ENCODE measurements at regions not wholly inside any gene's neighbourhood (a gene's known extent, or its start where the extent isn't known, plus 50 kb on each side); places are given as distances from the start of the nearest gene placed in this dataset.

DNA sequence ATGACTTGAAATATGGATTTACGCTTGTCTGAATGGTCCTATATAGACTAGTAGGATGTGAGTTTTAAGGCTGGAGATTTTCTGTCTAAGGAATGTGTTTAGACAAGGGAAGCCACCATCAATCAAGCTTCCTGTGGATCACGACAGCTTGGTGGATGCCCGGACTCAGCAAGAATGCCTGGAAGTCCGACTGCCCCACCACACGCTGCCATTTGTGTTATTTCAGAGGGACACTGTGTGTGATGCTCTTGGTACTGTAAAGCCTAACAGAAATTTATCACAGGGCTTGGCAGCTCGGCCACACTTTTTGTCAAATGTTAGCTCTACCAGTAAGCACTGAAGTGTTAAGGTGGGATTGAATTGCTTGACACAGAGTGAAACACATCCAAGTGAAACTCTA lies 127.1 kb upstream of the CDH7 start:
- Mint-ChIP-seq H3K27ac (no peak overlapping the region), H3K4me3 (no peak overlapping the region), H3K9me3 (no peaks in the 10 kb centered on the region), H3K4me1 (peaks cover 0 to 8% of the 10 kb centered on the region in 2 experiments; a peak in 2 of 4 replicates), H3K36me3 (ENCODE audit: insufficient read depth in 1 of 3, low read depth in 3 of 3) (no peaks in the 10 kb centered on the region), H3K27me3 (ENCODE audit: low read depth) (peaks cover 12% of the 10 kb centered on the region)
- H3K23ac ChIP-seq (ENCODE audit: insufficient read length, low read depth, low read length) = no peak overlapping the region
- H3K79me2 ChIP-seq (ENCODE audit: insufficient read depth, low read length) = no peaks in the 10 kb centered on the region
- TF ChIP-seq CTCF (conservative IDR thresholded peaks at IDR 0.05) = no peak
- no peak overlapping the region for H2BK120ac ChIP-seq (ENCODE audit: low read depth, low read length, poor library complexity, severe bottlenecking)
- no peak overlapping the region for H2BK15ac ChIP-seq (ENCODE audit: low read depth, low read length)
- H4K5ac ChIP-seq (ENCODE audit: insufficient read length, low read depth, low read length) = no peak overlapping the region
- H3K4me2 ChIP-seq (ENCODE audit: insufficient read depth, insufficient read length, low read length) = no peak overlapping the region
- no peak overlapping the region for H2AK5ac ChIP-seq (ENCODE audit: insufficient read length, low read length)
- H3K27ac ChIP-seq (ENCODE audit: insufficient read length, low read depth, low read length) = no peak overlapping the region
- H3K9ac ChIP-seq (ENCODE audit: extremely low read depth, insufficient read length, low read length) = no peak overlapping the region
- H2BK20ac ChIP-seq (ENCODE audit: low read depth, low read length, poor library complexity, severe bottlenecking) = no peak overlapping the region
- H3K18ac ChIP-seq (ENCODE audit: insufficient read length, low read depth, low read length) = no peak overlapping the region
- no peaks in the 10 kb centered on the region for H3K4me1 ChIP-seq (ENCODE audit: insufficient read depth, low read length)
- H3K23me2 ChIP-seq (ENCODE audit: insufficient read length, low read depth, low read length, poor library complexity, severe bottlenecking) = no peaks in the 10 kb centered on the region
- H3K56ac ChIP-seq (ENCODE audit: insufficient read length, low read depth, low read length) = no peak overlapping the region
- no peaks in the 10 kb centered on the region for H3K79me1 ChIP-seq (ENCODE audit: insufficient read depth, low read depth, low read length, poor library complexity, severe bottlenecking)
- no peak overlapping the region for H3T11ph ChIP-seq (ENCODE audit: low read length)
- DNase-seq = no peak
- no peak overlapping the region for H4K8ac ChIP-seq (replicated peaks; ENCODE audit: insufficient read length, low read depth, low read length)
- H4K20me1 ChIP-seq (ENCODE audit: control insufficient read depth, insufficient read depth, insufficient read length) = no peaks in the 10 kb centered on the region
- H3K4ac ChIP-seq (ENCODE audit: low read depth, low read length) = no peak overlapping the region
- H2AFZ ChIP-seq (ENCODE audit: low read length) = no peak overlapping the region
- no peak overlapping the region for H2BK5ac ChIP-seq (ENCODE audit: insufficient read length, low read length)
- no peaks in the 10 kb centered on the region for H3K9me3 ChIP-seq (ENCODE audit: control insufficient read depth, low read depth, low read length)
- H4K91ac ChIP-seq (ENCODE audit: insufficient read length, low read depth, low read length) = no peak overlapping the region
- no peak overlapping the region for H2BK12ac ChIP-seq (ENCODE audit: insufficient read length, low read depth, low read length)
- H3K14ac ChIP-seq (ENCODE audit: insufficient read depth, low read length) = no peak overlapping the region
- WGBS (ENCODE audit: extremely low coverage, insufficient read length, low lambda C conversion rate) = no CpG with 5 or more reads among the region's 6 CpGs
- H3K27me3 ChIP-seq (ENCODE audit: insufficient read depth, low read length) = no peaks in the 10 kb centered on the region
